ENCODE measurements at regions not wholly inside any gene's neighbourhood (a gene's known extent, or its start where the extent isn't known, plus 50 kb on each side); places are given as distances from the start of the nearest gene placed in this dataset.

DNA sequence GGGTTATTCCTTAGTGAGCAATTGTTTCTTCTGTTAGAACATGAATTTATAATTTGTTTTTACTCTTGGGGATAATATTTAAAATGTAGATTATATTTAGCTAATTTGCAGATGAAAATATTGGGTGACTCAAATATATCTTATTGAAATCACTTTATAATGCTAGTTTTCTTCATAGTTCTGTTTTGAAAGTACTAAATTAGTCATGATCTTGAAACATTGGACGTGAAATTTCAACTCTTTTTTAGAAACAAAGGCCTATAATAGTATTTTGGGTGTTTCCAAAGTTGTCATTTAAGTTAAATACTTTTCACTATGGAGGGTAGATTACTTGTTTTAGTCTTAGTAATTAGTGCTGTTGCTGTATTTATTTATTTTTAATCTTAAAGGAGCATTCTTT, 250.9 kb downstream of the UTRN start:
- TF ChIP-seq, protein P1, sequence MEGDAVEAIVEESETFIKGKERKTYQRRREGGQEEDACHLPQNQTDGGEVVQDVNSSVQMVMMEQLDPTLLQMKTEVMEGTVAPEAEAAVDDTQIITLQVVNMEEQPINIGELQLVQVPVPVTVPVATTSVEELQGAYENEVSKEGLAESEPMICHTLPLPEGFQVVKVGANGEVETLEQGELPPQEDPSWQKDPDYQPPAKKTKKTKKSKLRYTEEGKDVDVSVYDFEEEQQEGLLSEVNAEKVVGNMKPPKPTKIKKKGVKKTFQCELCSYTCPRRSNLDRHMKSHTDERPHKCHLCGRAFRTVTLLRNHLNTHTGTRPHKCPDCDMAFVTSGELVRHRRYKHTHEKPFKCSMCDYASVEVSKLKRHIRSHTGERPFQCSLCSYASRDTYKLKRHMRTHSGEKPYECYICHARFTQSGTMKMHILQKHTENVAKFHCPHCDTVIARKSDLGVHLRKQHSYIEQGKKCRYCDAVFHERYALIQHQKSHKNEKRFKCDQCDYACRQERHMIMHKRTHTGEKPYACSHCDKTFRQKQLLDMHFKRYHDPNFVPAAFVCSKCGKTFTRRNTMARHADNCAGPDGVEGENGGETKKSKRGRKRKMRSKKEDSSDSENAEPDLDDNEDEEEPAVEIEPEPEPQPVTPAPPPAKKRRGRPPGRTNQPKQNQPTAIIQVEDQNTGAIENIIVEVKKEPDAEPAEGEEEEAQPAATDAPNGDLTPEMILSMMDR (IDR thresholded peaks at IDR 0.05): no peak
- TF ChIP-seq POLR2A (IDR thresholded peaks at IDR 0.05): no peak

Measured in vagina (tissue), 2 donors.